DOHH2 (cell line): ENCODE measurements at regions not wholly inside any gene's neighbourhood (a gene's known extent, or its start where the extent isn't known, plus 50 kb on each side); places are given as distances from the start of the nearest gene placed in this dataset.

ENCODE experiments used
- H3F3A ChIP-seq: fragments of 200-600 bp; sonication (generic), shearing (Covaris generic); 2 replicates; pipeline ENCODE4 v1.6.0; 2016; ENCODE audit warnings: antibody characterized with exemption, mild to moderate bottlenecking; ENCODE audit not compliant: control insufficient read depth, insufficient read depth
- H3K27ac ChIP-seq: fragments of 200-600 bp; sonication (generic); 2 replicates; pipeline ENCODE4 v1.5.1; 2014; ENCODE audit warnings: low read depth, mild to moderate bottlenecking, low read length, moderate library complexity
- H3K27me3 ChIP-seq: fragments of 200-600 bp; sonication (generic); 2 replicates; pipeline ENCODE4 v1.6.1; 2014; ENCODE audit warnings: mild to moderate bottlenecking, low read length, mixed read lengths; ENCODE audit not compliant: control insufficient read depth
- H3K36me3 ChIP-seq: fragments of 200-600 bp; sonication (generic); 2 replicates; pipeline ENCODE4 v1.6.1; 2014; ENCODE audit warnings: mild to moderate bottlenecking, low read length, moderate library complexity, mixed read lengths; ENCODE audit not compliant: control insufficient read depth
- H3K4me1 ChIP-seq: fragments of 200-600 bp; sonication (generic); 2 replicates; pipeline ENCODE4 v1.6.1; 2014; ENCODE audit warnings: mild to moderate bottlenecking, low read length, mixed read lengths; ENCODE audit not compliant: control insufficient read depth
- H3K4me2 ChIP-seq: fragments of 200-600 bp; sonication (generic); 2 replicates; pipeline ENCODE4 v1.6.0; 2014; ENCODE audit warnings: mild to moderate bottlenecking, low read length, moderate library complexity
- H3K4me3 ChIP-seq: fragments of 200-600 bp; sonication (generic); 2 replicates; pipeline ENCODE4 v1.5.1; 2014; ENCODE audit warnings: mild to moderate bottlenecking, low read length, mixed read lengths
- H3K79me2 ChIP-seq: fragments of 200-600 bp; sonication (generic); 2 replicates; pipeline ENCODE4 v1.6.1; 2014; ENCODE audit warnings: mild to moderate bottlenecking, low read length, mixed read lengths; ENCODE audit not compliant: control insufficient read depth
- H3K9me2 ChIP-seq: fragments of 200-600 bp; sonication (generic); replicated peaks from 2 replicates; pipeline ENCODE4 v1.6.1; 2014; ENCODE audit warnings: mild to moderate bottlenecking, low read length, mixed read lengths; ENCODE audit not compliant: control insufficient read depth
- H3K9me3 ChIP-seq: fragments of 200-600 bp; sonication (generic); 2 replicates; pipeline ENCODE4 v1.6.1; 2014; ENCODE audit warnings: antibody characterized with exemption, low read length, mixed read lengths; ENCODE audit not compliant: control insufficient read depth, insufficient read depth
- H4K20me1 ChIP-seq: fragments of 200-600 bp; sonication (generic); 2 replicates; pipeline ENCODE4 v1.6.0; 2014; ENCODE audit warnings: low read depth, mild to moderate bottlenecking, antibody characterized with exemption, low read length, moderate library complexity; ENCODE audit not compliant: control insufficient read depth, insufficient read depth
- CTCF ChIP-seq: fragments of 200-600 bp; sonication (generic); IDR thresholded peaks from one replicate; pipeline ENCODE4 v1.5.1; 2014; ENCODE audit warnings: antibody characterized with exemption, mild to moderate bottlenecking, low read depth, low read length; ENCODE audit not compliant: poor library complexity, severe bottlenecking
- EZH2phosphoT487 ChIP-seq: fragments of 200-600 bp; sonication (generic); IDR thresholded peaks from 2 replicates; pipeline ENCODE4 v1.6.1; 2017; ENCODE audit warnings: borderline replicate concordance, mild to moderate bottlenecking, antibody characterized with exemption, low read length, moderate library complexity, mixed read lengths

GRCh38 chr6:119965008-119965407 is 615.4 kb upstream of the MAN1A1 start:
- H3K27me3 ChIP-seq, result no peaks in the 10 kb centered on the region
- H3K4me1 ChIP-seq, result no peaks in the 10 kb centered on the region
- H3K79me2 ChIP-seq, result no peaks in the 10 kb centered on the region
- no peaks in the 10 kb centered on the region for H3F3A ChIP-seq
- H4K20me1 ChIP-seq, result no peaks in the 10 kb centered on the region
- no peaks in the 10 kb centered on the region for H3K9me2 ChIP-seq
- H3K36me3 ChIP-seq, result no peaks in the 10 kb centered on the region
- TF ChIP-seq CTCF (no peak), EZH2phosphoT487 (no peak)
- no peak overlapping the region for H3K27ac ChIP-seq
- no peak overlapping the region for H3K4me2 ChIP-seq
- H3K9me3 ChIP-seq, result no peaks in the 10 kb centered on the region
- H3K4me3 ChIP-seq, result no peak overlapping the region

GRCh38 chr6:119962505-119962904 is 612.9 kb upstream of the MAN1A1 start:
- no peak for TF ChIP-seq EZH2phosphoT487
- TF ChIP-seq CTCF, result no peak
- Histone ChIP-seq H3K4me2 (no peak overlapping the region), H3K4me3 (no peak overlapping the region)

GRCh38 chr6:119961450-119961849 is 611.9 kb upstream of the MAN1A1 start:
- H3K79me2 ChIP-seq, result no peaks in the 10 kb centered on the region
- TF ChIP-seq EZH2phosphoT487 (no peak), CTCF (no peak)

More at GRCh38 chr6:119962505-119962904, 612.9 kb upstream of the MAN1A1 start:
- Histone ChIP-seq H3K4me1 (no peaks in the 10 kb centered on the region), H3K9me3 (no peaks in the 10 kb centered on the region), H3F3A (no peaks in the 10 kb centered on the region), H4K20me1 (no peaks in the 10 kb centered on the region), H3K27ac (no peak overlapping the region), H3K9me2 (no peaks in the 10 kb centered on the region), H3K36me3 (no peaks in the 10 kb centered on the region), H3K27me3 (no peaks in the 10 kb centered on the region), H3K79me2 (no peaks in the 10 kb centered on the region)

DNA sequence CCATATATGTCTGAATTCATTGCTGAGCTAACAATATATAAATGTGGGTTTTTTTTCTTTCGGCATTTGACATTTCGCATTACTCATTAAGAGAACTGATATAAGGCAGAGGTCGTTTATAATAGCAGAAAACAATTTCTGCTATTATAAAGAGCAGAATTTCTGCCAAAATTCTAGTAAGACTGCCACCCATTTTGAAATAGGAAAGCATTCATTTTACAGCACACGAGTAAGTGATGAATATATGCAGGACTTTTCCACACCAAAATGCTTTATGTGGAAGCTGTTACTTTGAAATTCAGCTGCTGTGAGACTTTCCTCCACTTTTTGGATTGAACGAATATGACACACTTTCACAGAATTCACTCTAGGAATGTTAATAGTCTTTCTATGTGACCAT is 610.9 kb upstream of the MAN1A1 start:
- H3K4me1 ChIP-seq, result no peaks in the 10 kb centered on the region
- no peaks in the 10 kb centered on the region for H3K9me3 ChIP-seq
- TF ChIP-seq CTCF (no peak), EZH2phosphoT487 (no peak)
- H3K27ac ChIP-seq, result no peak overlapping the region
- H3K9me2 ChIP-seq, result no peaks in the 10 kb centered on the region
- H4K20me1 ChIP-seq, result no peaks in the 10 kb centered on the region
- H3K4me2 ChIP-seq, result no peak overlapping the region
- no peaks in the 10 kb centered on the region for H3K36me3 ChIP-seq
- H3K27me3 ChIP-seq, result no peaks in the 10 kb centered on the region
- H3K4me3 ChIP-seq, result no peak overlapping the region
- no peaks in the 10 kb centered on the region for H3F3A ChIP-seq
- H3K79me2 ChIP-seq, result no peaks in the 10 kb centered on the region

More at GRCh38 chr6:119961450-119961849, 611.9 kb upstream of the MAN1A1 start:
- Histone ChIP-seq H3K4me3 (no peak overlapping the region), H3K4me2 (no peak overlapping the region), H3K36me3 (no peaks in the 10 kb centered on the region), H4K20me1 (no peaks in the 10 kb centered on the region), H3K9me3 (no peaks in the 10 kb centered on the region), H3K4me1 (no peaks in the 10 kb centered on the region), H3F3A (no peaks in the 10 kb centered on the region), H3K27ac (no peak overlapping the region), H3K27me3 (no peaks in the 10 kb centered on the region), H3K9me2 (no peaks in the 10 kb centered on the region)
